ENCODE measurements at regions not wholly inside any gene's neighbourhood (a gene's known extent, or its start where the extent isn't known, plus 50 kb on each side); places are given as distances from the start of the nearest gene placed in this dataset.

- no peak for DNase-seq (ENCODE audit: low read depth, low spot score)
- ChIA-PET CTCF (no interaction called here), POLR2A (no interaction called here)
- no peak overlapping the region for H3K4me3 ChIP-seq (ENCODE audit: low read depth, low read length)
- TF ChIP-seq, protein P1, sequence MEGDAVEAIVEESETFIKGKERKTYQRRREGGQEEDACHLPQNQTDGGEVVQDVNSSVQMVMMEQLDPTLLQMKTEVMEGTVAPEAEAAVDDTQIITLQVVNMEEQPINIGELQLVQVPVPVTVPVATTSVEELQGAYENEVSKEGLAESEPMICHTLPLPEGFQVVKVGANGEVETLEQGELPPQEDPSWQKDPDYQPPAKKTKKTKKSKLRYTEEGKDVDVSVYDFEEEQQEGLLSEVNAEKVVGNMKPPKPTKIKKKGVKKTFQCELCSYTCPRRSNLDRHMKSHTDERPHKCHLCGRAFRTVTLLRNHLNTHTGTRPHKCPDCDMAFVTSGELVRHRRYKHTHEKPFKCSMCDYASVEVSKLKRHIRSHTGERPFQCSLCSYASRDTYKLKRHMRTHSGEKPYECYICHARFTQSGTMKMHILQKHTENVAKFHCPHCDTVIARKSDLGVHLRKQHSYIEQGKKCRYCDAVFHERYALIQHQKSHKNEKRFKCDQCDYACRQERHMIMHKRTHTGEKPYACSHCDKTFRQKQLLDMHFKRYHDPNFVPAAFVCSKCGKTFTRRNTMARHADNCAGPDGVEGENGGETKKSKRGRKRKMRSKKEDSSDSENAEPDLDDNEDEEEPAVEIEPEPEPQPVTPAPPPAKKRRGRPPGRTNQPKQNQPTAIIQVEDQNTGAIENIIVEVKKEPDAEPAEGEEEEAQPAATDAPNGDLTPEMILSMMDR (IDR thresholded peaks at IDR 0.05; ENCODE audit: low read depth, low read length) = no peak
- H3K9me3 ChIP-seq (ENCODE audit: control insufficient read depth, insufficient read depth, low read length) = peaks cover 5% of the 10 kb centered on the region; the same call in 1 of the 2 replicates
- no peaks in the 10 kb centered on the region for H3K27me3 ChIP-seq (ENCODE audit: control insufficient read depth, insufficient read depth, low read length)
- no peak overlapping the region for H3K27ac ChIP-seq (ENCODE audit: low read depth, low read length)
Observed at GRCh38 chr11:109974523-109974922, 118.7 kb upstream of the ZC3H12C start.

DNA sequence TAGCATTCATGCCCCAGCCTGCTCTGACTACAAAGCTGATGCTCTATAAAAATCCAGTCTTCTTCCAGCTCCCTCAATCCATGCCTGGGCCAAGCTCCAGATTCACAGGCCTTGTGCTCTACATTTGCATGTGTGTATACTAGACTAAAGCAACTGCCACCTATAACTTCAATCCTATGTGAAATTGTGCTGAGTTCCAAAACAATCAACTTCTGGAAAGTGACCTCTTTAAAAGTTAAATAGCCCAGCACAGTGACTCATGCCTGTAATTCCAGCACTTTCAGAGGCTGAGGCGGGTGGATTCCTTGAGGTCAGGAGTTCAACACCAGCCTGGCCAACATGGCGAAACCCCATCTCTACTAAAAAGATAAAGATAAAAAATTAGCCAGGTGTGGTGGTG lies 114.3 kb upstream of the ZC3H12C start:
- no peak for DNase-seq (ENCODE audit: low read depth, low spot score)
- POLR2A ChIA-PET = no interaction called here

GRCh38 chr11:109981031-109981636 lies 112.1 kb upstream of the ZC3H12C start:
- H3K9me3 ChIP-seq (ENCODE audit: control insufficient read depth, insufficient read depth, low read length) = peaks cover 5% of the 10 kb centered on the region; the same call in 1 of the 2 replicates
- DNase-seq (ENCODE audit: low read depth, low spot score) = no peak
- POLR2A ChIA-PET = no interaction called here
- no peak overlapping the region for H3K27ac ChIP-seq (ENCODE audit: low read depth, low read length)
- CTCF ChIA-PET = no interaction called here
- TF ChIP-seq, protein P1 (IDR thresholded peaks at IDR 0.05; ENCODE audit: low read depth, low read length) = no peak
- H3K27me3 ChIP-seq (ENCODE audit: control insufficient read depth, insufficient read depth, low read length) = no peaks in the 10 kb centered on the region
- H3K4me3 ChIP-seq (ENCODE audit: low read depth, low read length) = no peak overlapping the region

More for the DNA sequence above, 114.3 kb upstream of the ZC3H12C start:
- TF ChIP-seq, protein P1 (IDR thresholded peaks at IDR 0.05; ENCODE audit: low read depth, low read length) = no peak
- no peaks in the 10 kb centered on the region for H3K27me3 ChIP-seq (ENCODE audit: control insufficient read depth, insufficient read depth, low read length)
- peaks cover 5% of the 10 kb centered on the region; the same call in 1 of the 2 replicates for H3K9me3 ChIP-seq (ENCODE audit: control insufficient read depth, insufficient read depth, low read length)
- CTCF ChIA-PET = no interaction called here
- no peak overlapping the region for H3K4me3 ChIP-seq (ENCODE audit: low read depth, low read length)
- no peak overlapping the region for H3K27ac ChIP-seq (ENCODE audit: low read depth, low read length)

- no peaks in the 10 kb centered on the region for H3K9me3 ChIP-seq (ENCODE audit: control insufficient read depth, insufficient read depth, low read length)
- H3K4me3 ChIP-seq (ENCODE audit: low read depth, low read length) = no peak overlapping the region
- ChIA-PET POLR2A (no interaction called here), CTCF (no interaction called here)
- TF ChIP-seq, protein P1 (IDR thresholded peaks at IDR 0.05; ENCODE audit: low read depth, low read length) = no peak
- H3K27ac ChIP-seq (ENCODE audit: low read depth, low read length) = no peak overlapping the region
- DNase-seq (ENCODE audit: low read depth, low spot score) = no peak
- no peaks in the 10 kb centered on the region for H3K27me3 ChIP-seq (ENCODE audit: control insufficient read depth, insufficient read depth, low read length)
Observed at GRCh38 chr11:109983358-109983757, 109.8 kb upstream of the ZC3H12C start.

GRCh38 chr11:109984634-109985289 lies 108.4 kb upstream of the ZC3H12C start:
- TF ChIP-seq, protein P1 (IDR thresholded peaks at IDR 0.05; ENCODE audit: low read depth, low read length) = no peak
- ChIA-PET CTCF (no interaction called here), POLR2A (no interaction called here)
- no peaks in the 10 kb centered on the region for H3K9me3 ChIP-seq (ENCODE audit: control insufficient read depth, insufficient read depth, low read length)
- H3K27ac ChIP-seq (ENCODE audit: low read depth, low read length) = no peak overlapping the region
- no peak overlapping the region for H3K4me3 ChIP-seq (ENCODE audit: low read depth, low read length)
- DNase-seq (ENCODE audit: low read depth, low spot score) = no peak
- H3K27me3 ChIP-seq (ENCODE audit: control insufficient read depth, insufficient read depth, low read length) = no peaks in the 10 kb centered on the region
